NCI-H2227 (cell line): ENCODE measurements at regions not wholly inside any gene's neighbourhood (a gene's known extent, or its start where the extent isn't known, plus 50 kb on each side); places are given as distances from the start of the nearest gene placed in this dataset.

Experiments used
- DNase-seq: peaks from one replicate; lab custom pipeline; 2025; ENCODE audit not compliant: unreplicated experiment; lab: John Stamatoyannopoulos, UW

DNA sequence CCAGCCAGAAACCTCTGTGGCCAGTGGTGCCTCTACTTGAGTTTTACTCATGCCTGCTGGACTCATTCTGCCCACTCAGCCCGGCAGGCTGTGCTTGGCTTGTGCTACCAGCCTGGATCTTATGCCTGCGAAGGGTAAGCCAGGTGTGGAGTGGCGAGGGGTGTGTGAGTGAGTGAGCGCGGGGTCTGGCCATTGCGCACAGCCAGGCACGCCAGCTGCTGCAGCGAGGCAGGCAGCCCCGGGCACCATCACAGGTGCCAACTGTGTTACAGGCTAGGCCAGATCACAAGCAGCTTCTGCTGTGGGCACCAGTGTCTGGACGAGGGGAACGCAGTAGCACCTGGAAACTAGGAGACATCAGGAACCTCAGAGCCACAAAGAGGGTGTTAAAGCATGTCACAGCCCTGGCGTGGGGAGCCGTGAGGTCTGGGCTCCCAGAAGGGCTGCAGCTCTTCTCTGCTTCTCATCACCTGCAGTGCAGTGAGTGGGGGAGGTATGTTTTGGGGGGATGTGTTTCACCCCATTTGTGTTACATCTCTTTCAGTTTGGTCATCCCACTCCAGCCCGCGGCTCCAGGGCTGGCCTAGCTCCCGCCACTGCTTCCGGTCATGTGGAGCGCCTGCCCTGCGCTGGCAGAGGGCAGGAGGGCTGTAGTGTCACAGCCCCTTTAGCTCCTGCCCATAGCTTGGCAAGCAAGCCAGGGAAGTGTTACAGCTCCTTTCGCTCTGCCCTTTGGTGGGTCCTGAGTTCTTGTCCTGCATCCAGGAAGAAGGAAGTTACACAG, 379.7 kb upstream of the IMPG1 start:
- no peak for DNase-seq

DNA sequence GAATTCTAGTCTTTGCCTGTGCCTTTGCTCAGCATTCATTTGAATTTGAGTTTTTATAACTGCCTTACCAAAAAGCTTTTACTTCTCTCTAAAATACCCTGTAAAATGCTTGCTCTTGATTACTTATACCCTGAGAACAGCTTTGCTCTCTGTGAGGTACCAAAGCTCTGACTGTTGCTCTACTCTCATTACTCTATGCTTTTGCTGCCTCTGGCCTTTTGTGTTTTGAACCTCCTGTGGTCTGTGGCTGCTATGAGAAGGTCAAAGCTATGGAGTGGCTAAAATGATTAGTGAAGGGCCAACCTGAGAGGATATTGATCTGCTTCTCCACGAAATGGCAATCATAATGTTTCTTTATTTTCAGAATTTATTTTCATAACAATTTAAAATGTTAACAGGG, 375.6 kb upstream of the IMPG1 start:
- DNase-seq, result no peak

DNA sequence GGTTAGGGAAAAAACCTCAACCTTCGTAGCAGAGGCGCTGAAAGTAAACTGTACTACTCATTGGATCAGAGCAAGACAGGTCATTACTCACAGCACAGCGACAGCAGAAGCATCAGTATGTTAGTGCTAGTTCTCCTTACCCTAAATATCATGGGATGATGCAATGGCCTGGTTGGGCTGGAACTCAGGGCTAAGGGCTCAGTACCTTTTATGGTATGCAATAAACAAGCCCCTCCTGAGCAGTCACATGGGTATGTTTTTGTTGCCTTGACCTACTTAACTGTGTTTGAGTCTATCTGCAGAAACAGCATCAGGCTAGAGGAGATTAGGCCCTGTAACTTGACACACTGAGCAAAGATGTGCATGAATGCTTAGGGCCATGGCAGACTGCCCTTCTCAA, 369.4 kb upstream of the IMPG1 start:
- DNase-seq, result no peak

DNA sequence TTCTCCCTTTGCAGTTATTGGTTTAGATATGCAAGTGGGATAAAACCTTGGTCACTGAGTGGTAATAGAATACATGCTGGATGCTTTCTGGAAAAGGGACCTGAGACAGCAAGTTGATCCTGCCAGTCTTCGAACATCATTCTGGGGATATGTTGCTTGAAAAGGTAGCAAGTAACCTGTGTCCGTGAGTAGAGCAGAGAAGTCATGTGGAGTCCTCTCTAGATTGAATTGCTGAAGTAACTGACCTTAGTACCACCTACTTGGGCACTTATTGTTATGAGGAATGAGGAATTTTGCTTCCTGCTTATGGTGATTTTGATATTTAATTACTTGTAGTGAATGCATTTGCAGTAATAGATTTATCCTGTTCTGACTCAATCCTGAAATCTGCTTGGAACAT, 367.3 kb upstream of the IMPG1 start:
- no peak for DNase-seq

DNA sequence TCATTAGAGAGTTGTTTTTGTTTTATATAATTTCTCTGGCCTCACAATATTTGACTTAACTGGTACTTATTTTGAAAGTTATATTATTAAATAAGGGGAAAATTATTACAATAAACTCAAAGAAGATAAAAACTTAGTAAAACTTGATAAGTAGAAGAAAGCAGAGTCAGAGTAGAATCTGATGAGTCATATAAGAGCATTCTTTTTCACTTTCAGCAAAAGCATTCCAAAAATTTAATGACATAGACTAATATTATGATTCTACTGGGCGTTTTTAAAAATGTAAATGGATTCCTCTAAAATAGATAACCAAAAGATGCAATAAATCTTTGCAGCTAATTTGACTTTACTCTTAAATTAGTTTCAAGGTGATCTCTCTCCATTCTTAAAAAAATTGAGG, 366.3 kb upstream of the IMPG1 start:
- DNase-seq, result no peak

DNA sequence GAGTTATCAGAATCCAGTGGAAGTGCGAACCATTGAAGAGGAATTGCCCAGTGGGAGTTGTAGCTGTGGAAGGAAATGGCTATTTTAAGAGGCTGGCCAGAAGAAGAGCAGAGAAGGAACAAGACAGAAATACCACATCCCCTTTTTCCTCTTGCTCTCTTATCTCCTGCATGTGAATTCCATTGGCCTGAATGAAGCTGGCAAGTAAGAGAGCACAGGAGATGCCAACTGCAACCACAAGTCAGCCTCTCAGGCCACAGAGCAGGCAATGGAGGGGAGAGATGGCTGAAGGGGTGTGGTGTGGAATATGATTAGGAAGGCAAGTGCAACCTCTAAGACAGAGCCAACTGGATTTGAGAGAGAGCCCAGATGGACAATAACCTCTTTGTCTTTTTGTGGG, 362.7 kb upstream of the IMPG1 start:
- no peak for DNase-seq

DNA sequence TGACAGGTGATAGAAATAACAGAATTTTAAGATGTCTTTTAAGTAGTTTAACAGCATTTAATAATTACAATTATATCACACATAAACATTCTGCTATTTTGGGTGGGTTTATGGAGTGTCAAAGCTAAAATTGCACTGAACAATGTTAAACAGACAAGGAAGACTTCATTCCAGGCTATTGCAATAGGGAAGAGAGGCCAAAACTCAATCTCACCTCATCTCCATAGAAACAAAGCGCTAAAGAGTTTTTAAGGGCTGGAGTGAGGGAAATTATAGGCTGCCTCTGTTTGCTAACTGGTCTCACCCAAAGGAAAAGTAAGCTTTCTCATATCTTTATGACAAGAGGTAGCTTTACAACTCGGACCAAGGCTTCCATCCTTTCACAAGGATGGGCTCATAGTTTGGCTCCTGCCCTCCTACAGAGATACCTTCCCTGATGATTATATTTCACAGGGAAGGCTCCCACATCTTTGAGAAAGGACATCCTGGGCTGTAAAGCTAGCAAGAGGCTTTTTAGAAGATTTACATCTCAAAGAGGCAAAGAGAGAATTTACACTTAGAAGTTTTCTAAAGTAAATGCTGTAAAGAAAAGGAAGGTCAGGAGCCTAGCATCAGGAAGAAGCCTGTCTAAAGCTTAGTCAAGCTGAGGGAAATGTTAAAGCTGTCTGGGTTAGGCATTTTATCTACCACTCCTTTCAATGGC, 350.2 kb upstream of the IMPG1 start:
- DNase-seq, result no peak

DNA sequence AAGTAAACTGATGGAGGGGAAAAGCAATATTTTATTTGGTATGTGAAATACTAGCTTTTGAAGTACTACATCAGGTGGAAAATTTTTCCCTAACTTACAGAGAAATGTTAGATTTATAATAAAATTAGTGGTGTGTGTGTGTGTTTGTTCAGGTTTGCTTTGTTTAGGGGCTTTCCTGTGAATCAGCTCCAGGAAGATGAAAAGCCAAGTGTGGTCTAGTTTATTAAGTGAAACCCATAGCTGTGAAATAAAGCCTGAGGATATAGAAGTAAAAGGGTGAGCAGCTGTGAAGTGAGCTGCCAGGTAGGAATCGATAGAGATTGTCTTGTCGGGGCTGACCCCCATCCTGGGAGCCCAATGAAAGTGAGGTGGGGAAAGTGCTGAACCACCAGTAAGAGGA, 347.6 kb upstream of the IMPG1 start:
- DNase-seq, result no peak

DNA sequence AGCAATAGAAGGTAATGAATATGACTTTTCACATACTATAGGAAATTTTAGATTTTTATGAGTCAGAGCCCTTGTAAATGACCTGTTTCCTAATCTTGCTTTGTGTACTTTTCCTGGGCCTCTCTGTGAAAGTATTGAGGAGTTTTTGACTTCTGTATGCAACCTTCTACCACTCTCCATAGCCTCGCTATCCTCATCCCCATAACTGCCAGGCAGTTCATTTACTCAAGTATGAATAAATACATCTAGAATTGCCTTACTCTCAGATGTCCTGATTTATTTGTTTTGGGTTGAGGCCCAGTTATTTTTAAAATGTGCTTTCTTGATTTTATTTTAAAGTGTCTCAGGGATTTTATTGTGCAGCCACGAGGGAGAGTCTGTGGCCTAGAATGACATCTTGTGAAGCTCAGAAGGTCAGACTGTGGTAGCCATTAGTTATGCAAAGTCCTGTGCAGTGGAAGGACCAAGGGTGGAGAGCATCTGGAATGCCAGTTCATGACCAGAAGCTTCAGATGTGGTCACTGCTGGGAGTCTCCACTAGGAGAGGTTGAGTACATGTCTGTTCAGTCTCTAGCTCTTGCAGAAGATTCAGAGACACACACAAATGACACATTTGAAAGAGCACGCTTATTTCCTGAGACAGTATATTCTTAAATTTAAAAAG, 346.2 kb upstream of the IMPG1 start:
- no peak for DNase-seq

DNA sequence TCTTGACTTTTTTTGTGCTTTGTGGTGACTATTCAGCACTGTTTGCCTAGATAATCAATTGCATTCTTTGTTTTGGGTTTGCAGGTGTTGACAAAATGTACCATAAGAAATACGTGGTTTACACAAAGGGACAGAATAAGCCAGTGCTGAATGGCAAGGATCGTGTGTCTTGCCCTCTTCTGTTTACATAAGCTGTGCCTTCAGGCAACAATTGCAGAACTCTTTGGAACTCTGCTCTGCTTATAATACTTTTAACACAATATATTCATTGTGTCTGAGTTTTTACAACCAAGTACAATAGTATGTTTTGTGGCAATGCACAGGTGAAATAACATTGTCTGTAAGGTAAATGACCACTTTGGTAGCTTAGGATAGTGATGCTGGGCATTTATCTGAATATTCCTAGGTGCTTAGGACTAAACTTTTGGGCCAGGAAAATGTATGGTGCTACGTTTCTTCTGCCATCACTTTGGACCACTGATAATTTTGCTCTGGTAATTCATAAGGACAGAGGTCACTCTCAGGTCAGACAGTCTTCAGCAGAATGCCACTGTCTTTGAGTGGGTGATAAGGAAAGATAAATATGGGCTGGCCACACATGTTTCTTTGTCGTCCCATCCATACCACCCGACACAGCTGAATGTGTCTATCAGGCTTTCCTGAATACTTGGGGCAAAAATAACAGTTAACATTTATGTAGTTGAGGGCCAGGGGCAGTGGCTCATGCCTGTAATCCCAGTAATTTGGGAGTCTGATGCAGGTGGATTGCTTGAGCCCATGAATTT, 344.6 kb upstream of the IMPG1 start:
- DNase-seq, result no peak

DNA sequence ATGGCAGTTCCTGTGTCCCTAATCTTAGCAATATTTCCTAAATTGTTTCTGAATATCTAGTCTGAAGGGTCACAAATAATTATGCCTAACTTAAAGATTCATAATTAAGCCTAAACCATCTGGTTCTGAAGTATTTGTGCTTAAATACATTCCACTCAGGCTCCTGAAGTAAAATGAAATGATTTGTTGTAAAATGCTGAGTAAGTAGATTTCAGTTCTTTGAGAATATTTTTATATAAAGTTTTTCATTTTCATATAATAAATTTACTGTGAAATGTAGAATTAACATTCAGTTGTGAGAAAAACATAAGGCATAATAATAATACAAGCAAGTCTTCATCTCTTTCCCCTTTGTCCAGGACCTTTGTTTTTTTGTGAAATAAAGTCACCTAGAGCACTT, 330.6 kb upstream of the IMPG1 start:
- DNase-seq, result no peak

DNA sequence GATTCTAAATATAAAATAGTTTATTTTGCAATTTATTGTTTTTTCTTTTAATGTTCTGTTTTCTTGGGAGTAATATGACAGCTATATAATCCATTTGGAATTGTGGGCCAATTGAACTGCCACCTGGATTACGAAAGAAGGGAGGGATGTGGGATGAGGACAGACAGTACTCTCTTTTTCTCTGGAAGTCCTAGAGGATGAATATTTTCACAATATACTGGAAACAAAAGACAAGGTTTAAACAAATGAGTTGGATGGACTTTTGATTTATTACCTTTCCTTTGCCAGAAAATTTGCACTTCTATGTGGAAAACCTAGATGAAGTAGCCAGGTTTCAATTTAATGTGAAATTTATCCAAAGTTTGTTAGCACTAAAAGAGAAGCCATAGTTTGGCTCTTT, 325.5 kb upstream of the IMPG1 start:
- no peak for DNase-seq

DNA sequence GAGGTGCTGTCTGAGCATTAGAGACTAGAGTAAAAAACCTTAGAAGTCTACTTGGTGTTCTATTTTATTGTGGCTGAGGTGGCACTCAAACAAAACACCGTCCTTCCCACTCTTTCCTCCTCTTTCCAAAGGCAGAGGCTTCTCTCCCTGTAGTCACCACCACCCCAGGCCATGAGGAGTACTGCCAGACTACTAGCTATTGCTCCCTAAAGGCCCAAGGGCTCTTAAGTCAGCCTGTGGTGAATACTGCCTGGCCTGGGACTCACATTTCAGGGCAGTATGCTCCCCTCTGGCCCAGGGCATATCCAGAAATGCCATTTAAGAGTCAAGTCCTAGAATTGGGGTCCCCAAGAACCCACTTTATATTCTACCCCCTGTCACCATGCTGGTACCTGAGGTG, 309.7 kb upstream of the IMPG1 start:
- no peak for DNase-seq

DNA sequence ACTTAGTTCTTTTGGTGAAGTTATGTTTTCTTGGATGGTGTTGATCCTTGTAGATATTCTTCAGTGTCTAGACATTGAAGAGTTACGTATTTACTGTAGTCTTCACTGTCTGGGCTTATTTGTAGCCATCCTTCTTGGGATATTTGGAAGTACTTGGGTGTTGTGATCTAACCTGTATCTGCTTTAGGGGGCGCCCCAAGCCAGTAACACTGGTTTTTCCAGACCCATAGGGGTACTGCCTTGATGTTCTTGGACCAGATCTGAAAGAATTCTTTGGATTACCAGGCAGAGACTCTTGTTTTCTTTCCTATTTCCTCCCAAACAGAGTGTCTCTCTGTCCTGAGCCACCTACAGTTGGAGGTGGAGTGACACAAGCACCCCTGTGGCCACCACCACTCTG, 309.1 kb upstream of the IMPG1 start:
- DNase-seq, result no peak

DNA sequence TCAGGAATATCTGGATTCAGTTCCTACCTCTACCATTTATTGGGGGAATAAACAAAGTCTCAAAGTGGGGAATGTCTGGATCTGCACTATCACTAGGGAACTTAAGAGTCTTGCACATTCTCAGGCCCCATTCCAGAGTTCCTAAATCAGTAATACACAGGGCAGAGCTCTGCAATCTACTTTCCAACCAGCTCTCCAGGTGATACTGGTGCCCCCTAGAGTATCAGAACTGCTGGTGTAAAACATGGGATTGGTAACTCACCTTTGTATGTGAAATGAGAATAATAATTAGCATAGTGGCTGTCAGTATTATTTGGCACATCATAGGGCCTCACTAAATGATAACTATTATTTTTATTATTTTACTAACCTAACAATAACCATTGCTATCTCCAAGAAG, 278.8 kb upstream of the IMPG1 start:
- no peak for DNase-seq

DNA sequence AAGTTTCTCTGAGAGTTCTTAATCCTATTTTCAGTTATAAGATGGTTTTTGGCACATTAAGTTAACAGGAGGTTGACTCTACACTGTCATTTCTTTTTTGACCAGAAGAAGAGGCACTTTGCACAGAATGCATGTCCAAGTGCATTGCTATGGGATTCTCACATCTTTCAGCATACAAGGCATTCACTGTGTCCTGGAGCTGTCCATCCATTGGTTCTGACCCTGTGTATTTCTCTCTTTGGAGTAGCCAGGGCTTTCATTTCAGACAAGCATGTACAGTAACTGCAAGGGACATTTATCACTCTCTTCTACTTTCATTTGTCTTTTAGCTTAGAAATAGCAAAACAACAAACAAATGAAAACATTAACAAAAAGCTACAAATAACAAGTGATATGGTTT, 275.1 kb upstream of the IMPG1 start:
- DNase-seq, result no peak

DNA sequence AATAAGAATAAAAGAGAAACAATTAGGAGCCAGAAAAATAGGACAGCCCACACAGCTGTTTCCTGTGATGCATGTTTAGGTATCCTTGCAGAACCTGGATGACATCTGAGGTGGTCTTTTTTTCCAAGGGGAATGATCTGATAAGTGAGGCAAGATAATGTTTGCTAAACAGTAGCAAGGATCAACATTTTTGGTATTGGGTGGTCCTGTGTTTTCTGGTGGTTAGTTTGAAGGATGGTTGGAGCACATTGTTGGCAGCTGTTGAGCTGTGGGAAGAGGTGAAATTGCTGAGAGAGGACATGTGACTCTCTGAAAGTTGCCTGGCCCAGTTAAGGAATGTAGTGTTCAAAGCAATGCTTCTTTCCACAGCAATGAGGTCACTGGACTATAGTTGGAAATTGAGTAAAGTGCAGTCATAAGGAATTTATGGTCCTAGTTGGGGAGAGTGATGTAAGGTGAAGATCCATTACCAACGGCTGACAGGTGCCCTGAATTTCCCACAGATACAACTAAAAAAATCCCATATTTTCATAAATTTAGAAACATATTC, 270.2 kb upstream of the IMPG1 start:
- DNase-seq, result no peak

DNA sequence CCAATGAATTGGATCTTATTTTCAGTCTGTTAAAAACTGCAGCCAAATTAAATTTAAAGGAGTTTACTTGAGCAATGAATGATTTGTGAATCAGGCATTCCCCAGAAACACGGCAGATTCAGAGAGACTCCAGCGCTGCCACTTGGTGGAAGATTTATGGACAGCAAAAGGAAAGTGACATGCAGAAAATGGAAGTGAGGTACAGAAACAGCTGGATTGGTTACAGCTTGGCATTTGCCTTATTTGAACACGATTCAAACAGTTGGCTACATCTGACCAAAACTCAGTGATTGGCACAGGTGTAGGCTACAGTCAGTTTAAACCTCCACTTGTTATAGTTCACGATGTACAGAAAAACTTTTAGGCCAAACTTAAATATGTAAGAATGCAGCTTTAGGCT, 257.6 kb upstream of the IMPG1 start:
- no peak for DNase-seq

DNA sequence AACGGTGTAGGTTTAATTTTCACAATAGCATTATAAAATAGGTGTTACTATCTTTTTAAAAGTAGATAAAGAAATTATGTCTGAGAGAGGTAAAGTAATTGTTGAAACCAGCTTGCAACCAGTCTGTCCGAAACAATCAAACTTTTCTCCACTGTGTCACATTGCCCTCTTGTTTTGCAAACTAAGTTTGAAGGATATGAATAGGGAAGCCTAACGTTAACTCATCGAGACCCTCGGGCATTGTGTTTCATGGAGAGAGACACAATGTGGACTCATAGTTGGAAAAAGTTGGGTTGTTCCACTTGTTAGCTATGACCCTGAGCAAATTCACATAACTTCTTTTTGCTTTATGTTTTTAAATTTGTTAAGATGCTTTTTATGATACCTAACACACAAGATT, 254.4 kb upstream of the IMPG1 start:
- DNase-seq, result no peak
